Parathyroid adenoma (tissue), 2 donors: ENCODE measurements at regions not wholly inside any gene's neighbourhood (a gene's known extent, or its start where the extent isn't known, plus 50 kb on each side); places are given as distances from the start of the nearest gene placed in this dataset.

Source experiments
- H2AFZ ChIP-seq: fragments of 300-600 bp; sonication (generic); one replicate; pipeline ENCODE4 v1.7.0; 2017; ENCODE audit warnings: antibody characterized with exemption, mild to moderate bottlenecking
- H3K27ac ChIP-seq: fragments of 300-600 bp; sonication (generic); one replicate; pipeline ENCODE4 v1.7.0; 2017
- H3K27me3 ChIP-seq: fragments of 300-600 bp; sonication (generic); one replicate; pipeline ENCODE4 v1.7.0; 2017; ENCODE audit warnings: low read length; ENCODE audit not compliant: control insufficient read depth, insufficient read depth
- H3K36me3 ChIP-seq: fragments of 300-600 bp; sonication (generic); one replicate; pipeline ENCODE4 v1.7.0; 2017; ENCODE audit warnings: low read length; ENCODE audit not compliant: control insufficient read depth, insufficient read depth
- H3K4me1 ChIP-seq: fragments of 300-600 bp; sonication (generic); one replicate; pipeline ENCODE4 v1.7.0; 2017; ENCODE audit warnings: control low read depth
- H3K4me2 ChIP-seq: fragments of 300-600 bp; sonication (generic); one replicate; pipeline ENCODE4 v1.7.0; 2017; ENCODE audit warnings: low read length
- H3K4me3 ChIP-seq: fragments of 300-600 bp; sonication (generic); one replicate; pipeline ENCODE4 v1.7.0; 2017; ENCODE audit warnings: low read depth, low read length
- H3K79me2 ChIP-seq: fragments of 300-600 bp; sonication (generic); one replicate; pipeline ENCODE4 v1.7.0; 2017; ENCODE audit warnings: control low read depth
- H3K9ac ChIP-seq: fragments of 300-600 bp; sonication (generic); one replicate; pipeline ENCODE4 v1.7.0; 2017; ENCODE audit warnings: mild to moderate bottlenecking
- H3K9me3 ChIP-seq: fragments of 300-600 bp; sonication (generic); one replicate; pipeline ENCODE4 v1.7.0; 2017; ENCODE audit warnings: low read length; ENCODE audit not compliant: control insufficient read depth
- TF ChIP-seq, protein P1 (sequence below): fragments of 300-600 bp; sonication (generic); IDR thresholded peaks from one replicate; pipeline ENCODE4 v1.7.0; 2017; ENCODE audit warnings: antibody characterized with exemption, mild to moderate bottlenecking
- donor health status: primary hyperparathyroidism.

DNA sequence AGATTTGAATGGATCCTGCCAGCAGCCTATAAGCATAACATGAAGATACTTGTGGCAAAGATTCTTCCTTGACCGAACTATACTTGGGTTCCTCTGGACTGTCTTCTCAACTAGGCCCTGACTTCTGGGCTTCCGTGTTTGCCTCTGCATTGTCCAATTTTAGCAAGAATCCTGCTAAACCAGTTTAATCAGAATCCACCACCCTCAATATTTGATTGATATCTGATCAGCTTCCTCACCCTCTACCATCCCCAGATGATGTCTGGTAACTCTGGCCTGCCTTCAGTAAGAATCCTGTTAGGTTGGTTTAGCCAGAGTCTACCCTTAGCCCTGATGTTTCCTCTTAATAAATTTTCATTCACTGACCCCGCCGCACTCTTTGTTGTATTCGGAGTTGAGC is 54.4 kb upstream of the GALNT10 start:
- TF ChIP-seq, protein P1, sequence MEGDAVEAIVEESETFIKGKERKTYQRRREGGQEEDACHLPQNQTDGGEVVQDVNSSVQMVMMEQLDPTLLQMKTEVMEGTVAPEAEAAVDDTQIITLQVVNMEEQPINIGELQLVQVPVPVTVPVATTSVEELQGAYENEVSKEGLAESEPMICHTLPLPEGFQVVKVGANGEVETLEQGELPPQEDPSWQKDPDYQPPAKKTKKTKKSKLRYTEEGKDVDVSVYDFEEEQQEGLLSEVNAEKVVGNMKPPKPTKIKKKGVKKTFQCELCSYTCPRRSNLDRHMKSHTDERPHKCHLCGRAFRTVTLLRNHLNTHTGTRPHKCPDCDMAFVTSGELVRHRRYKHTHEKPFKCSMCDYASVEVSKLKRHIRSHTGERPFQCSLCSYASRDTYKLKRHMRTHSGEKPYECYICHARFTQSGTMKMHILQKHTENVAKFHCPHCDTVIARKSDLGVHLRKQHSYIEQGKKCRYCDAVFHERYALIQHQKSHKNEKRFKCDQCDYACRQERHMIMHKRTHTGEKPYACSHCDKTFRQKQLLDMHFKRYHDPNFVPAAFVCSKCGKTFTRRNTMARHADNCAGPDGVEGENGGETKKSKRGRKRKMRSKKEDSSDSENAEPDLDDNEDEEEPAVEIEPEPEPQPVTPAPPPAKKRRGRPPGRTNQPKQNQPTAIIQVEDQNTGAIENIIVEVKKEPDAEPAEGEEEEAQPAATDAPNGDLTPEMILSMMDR, result no peak
- no peak overlapping the region for H2AFZ ChIP-seq

DNA sequence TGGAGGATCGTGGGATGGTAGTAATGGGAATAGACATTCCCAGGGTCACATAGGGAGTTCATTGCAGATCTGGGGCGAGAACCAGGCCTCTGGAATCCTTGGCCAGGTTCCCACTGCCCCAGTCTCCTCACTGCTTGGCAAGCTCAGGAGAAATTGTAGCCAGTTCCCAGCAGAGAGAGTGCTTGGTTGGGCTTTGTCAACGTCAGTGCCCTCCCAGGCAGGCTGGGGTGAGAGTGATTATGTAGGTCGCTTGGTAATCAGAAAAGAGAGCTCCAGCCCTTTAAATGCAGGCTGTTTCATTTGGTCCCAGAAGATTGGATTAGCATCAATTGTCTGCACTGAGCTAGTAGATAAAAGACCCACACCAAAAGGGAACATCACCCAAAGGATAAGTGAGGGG is 51.8 kb upstream of the GALNT10 start:
- Histone ChIP-seq H2AFZ (no peak overlapping the region), H3K9me3 (no peaks in the 10 kb centered on the region), H3K4me2 (no peak overlapping the region), H3K4me1 (no peaks in the 10 kb centered on the region), H3K79me2 (no peaks in the 10 kb centered on the region), H3K27me3 (no peaks in the 10 kb centered on the region), H3K36me3 (no peaks in the 10 kb centered on the region), H3K9ac (no peak overlapping the region), H3K4me3 (no peak overlapping the region), H3K27ac (no peak overlapping the region)
- TF ChIP-seq, protein P1, result no peak

More for the DNA sequence above, 54.4 kb upstream of the GALNT10 start:
- Histone ChIP-seq H3K9ac (no peak overlapping the region), H3K79me2 (no peaks in the 10 kb centered on the region), H3K9me3 (no peaks in the 10 kb centered on the region), H3K4me2 (no peak overlapping the region), H3K36me3 (no peaks in the 10 kb centered on the region), H3K27me3 (no peaks in the 10 kb centered on the region), H3K4me1 (no peaks in the 10 kb centered on the region), H3K4me3 (no peak overlapping the region), H3K27ac (no peak overlapping the region)

DNA sequence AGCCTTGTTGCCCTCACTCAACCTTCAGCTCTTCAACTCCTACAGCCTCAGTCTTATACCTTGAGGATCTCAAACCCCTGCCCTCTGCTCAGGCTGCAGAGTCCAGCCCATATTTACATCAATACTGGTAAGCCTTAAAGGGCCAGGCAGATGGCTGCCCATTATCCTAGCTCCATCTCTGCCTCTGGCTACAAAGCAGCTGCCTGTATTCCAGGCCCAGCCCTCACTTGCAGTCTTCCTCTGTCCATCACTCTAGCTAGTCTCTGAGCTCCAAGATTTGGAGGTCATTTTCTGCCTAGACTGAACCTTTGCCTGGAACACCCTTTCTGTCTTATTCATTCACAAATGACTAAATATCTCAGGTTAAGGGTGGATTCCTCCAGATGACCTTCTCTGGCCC is 50.2 kb upstream of the GALNT10 start:
- no peak overlapping the region for H2AFZ ChIP-seq
- no peaks in the 10 kb centered on the region for H3K36me3 ChIP-seq
- no peaks in the 10 kb centered on the region for H3K9me3 ChIP-seq
- no peaks in the 10 kb centered on the region for H3K4me1 ChIP-seq
- H3K79me2 ChIP-seq, result no peaks in the 10 kb centered on the region
- H3K4me3 ChIP-seq, result no peak overlapping the region
- no peak overlapping the region for H3K27ac ChIP-seq
- no peaks in the 10 kb centered on the region for H3K27me3 ChIP-seq
- no peak overlapping the region for H3K9ac ChIP-seq
- H3K4me2 ChIP-seq, result no peak overlapping the region
- TF ChIP-seq, protein P1, result no peak
